Epithelial cell of proximal tubule (primary cell): ENCODE measurements at regions not wholly inside any gene's neighbourhood (a gene's known extent, or its start where the extent isn't known, plus 50 kb on each side); places are given as distances from the start of the nearest gene placed in this dataset.

Experiments
- DNase-seq: peaks from one replicate; pipeline ENCODE4 v3.0.0-alpha.2; 2011; ENCODE audit warnings: low read depth
- H3K4me3 ChIP-seq: 2 replicates; pipeline ENCODE4 v1.5.1; 2011; ENCODE audit warnings: low read depth, mild to moderate bottlenecking, low read length
- TF ChIP-seq, protein P1 (sequence below): conservative IDR thresholded peaks from 2 replicates; pipeline ENCODE4 v1.5.1; 2012; ENCODE audit warnings: low read depth, mild to moderate bottlenecking, low read length

- TF ChIP-seq, protein P1, sequence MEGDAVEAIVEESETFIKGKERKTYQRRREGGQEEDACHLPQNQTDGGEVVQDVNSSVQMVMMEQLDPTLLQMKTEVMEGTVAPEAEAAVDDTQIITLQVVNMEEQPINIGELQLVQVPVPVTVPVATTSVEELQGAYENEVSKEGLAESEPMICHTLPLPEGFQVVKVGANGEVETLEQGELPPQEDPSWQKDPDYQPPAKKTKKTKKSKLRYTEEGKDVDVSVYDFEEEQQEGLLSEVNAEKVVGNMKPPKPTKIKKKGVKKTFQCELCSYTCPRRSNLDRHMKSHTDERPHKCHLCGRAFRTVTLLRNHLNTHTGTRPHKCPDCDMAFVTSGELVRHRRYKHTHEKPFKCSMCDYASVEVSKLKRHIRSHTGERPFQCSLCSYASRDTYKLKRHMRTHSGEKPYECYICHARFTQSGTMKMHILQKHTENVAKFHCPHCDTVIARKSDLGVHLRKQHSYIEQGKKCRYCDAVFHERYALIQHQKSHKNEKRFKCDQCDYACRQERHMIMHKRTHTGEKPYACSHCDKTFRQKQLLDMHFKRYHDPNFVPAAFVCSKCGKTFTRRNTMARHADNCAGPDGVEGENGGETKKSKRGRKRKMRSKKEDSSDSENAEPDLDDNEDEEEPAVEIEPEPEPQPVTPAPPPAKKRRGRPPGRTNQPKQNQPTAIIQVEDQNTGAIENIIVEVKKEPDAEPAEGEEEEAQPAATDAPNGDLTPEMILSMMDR, result no peak
- H3K4me3 ChIP-seq, result no peak overlapping the region
- no peak for DNase-seq
Measured at GRCh38 chr2:139891636-139892035, 1111.4 kb upstream of the NXPH2 start.

- TF ChIP-seq, protein P1, result no peak
- no peak overlapping the region for H3K4me3 ChIP-seq
- no peak for DNase-seq
Measured at GRCh38 chr2:139885921-139886498, 1105.8 kb upstream of the NXPH2 start.

- TF ChIP-seq, protein P1, result no peak
- no peak for DNase-seq
- H3K4me3 ChIP-seq, result no peak overlapping the region
Measured at GRCh38 chr2:139876964-139877363, 1096.8 kb upstream of the NXPH2 start.

DNA sequence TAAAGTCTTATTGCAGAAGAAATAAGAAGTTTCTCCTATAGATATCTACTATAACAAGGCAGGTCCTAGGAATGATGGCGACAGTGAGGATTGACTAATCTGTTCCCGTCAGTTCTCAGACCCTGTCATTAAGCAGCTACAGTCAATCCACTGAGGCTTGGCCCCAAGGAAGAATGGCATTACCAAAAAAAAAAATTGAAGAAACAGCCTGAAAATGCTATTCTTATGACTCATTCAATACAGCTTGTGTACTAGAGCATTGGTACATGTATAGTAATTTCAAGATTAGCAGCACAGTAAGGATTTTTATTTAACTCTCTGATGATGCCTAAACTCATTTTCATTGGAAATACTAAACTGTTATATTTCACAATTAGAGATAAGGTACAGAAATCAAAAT, 1096.1 kb upstream of the NXPH2 start:
- DNase-seq, result no peak

DNA sequence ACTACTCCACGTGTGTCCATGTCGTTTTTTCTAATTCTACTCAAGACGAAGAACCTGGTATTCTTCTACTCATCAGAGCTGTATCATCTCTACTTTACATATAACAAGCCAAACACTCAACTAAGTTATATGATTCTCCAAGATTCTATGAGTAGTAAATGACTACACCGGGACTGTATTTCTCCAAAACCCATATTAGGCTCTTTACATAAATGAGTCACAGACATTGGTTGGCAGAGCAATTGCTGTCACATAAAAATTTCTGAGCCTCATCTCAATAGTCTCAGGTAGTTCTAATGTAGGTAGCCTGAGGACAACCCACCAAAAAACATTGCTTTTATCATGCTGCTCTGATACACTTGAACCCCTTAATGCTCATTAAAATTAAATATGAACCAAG, 1092.3 kb upstream of the NXPH2 start:
- TF ChIP-seq, protein P1, result no peak
- no peak overlapping the region for H3K4me3 ChIP-seq
- DNase-seq, result no peak

More for the DNA sequence above, 1096.1 kb upstream of the NXPH2 start:
- TF ChIP-seq, protein P1, result no peak
- no peak overlapping the region for H3K4me3 ChIP-seq

GRCh38 chr2:139872032-139872431, 1091.8 kb upstream of the NXPH2 start:
- TF ChIP-seq, protein P1, result no peak
- DNase-seq, result no peak
- H3K4me3 ChIP-seq, result no peak overlapping the region

GRCh38 chr2:139867601-139868226, 1087.5 kb upstream of the NXPH2 start:
- TF ChIP-seq, protein P1, result no peak
- no peak for DNase-seq
- no peak overlapping the region for H3K4me3 ChIP-seq
